HepG2 (cell line): ENCODE measurements at regions not wholly inside any gene's neighbourhood (a gene's known extent, or its start where the extent isn't known, plus 50 kb on each side); places are given as distances from the start of the nearest gene placed in this dataset.
A peak's percentile ranks its signal among the peaks of the same experiment; 100 is the strongest.

Experiments
- ATF7-NPFF ChIP-seq: sonication (generic); formaldehyde crosslinking; IDR thresholded peaks from 2 replicates; pipeline ENCODE4 v1.8.1; 2023; ENCODE audit warnings: mild to moderate bottlenecking, low read depth, missing genetic modification reagents, moderate library complexity
- ETV5 ChIP-seq: IDR thresholded peaks from 2 replicates; pipeline ENCODE4 v1.6.1; 2018; ENCODE audit warnings: missing biosample characterization, missing genetic modification reagents, inconsistent platforms, borderline replicate concordance
- JARID2 ChIP-seq: sonication (generic); formaldehyde crosslinking; IDR thresholded peaks from 2 replicates; pipeline ENCODE4 v1.8.1; 2023; ENCODE audit warnings: missing genetic modification reagents, inconsistent platforms; ENCODE audit not compliant: insufficient replicate concordance
- JUN ChIP-seq: sonication (generic); formaldehyde crosslinking; IDR thresholded peaks from 2 replicates; pipeline ENCODE4 v1.4.0; 2020; ENCODE audit warnings: mild to moderate bottlenecking, missing genetic modification reagents
- JUNB ChIP-seq: sonication (generic); formaldehyde crosslinking; IDR thresholded peaks from 2 replicates; pipeline ENCODE4 v1.8.0; 2022; ENCODE audit warnings: missing genetic modification reagents, mild to moderate bottlenecking, borderline replicate concordance
- KLF16 ChIP-seq, 2 experiments: sonication (generic) in 1 of 2; formaldehyde crosslinking in 1 of 2; IDR thresholded peaks; 2 replicates each; pipeline versions ENCODE4 v1.6.1 to v1.8.0; 2016 to 2023; ENCODE audit warnings: missing genetic modification reagents in 2 of 2, missing compliant biosample characterization in 1 of 2
- MTF2 ChIP-seq: sonication (generic); formaldehyde crosslinking; IDR thresholded peaks from 2 replicates; pipeline ENCODE4 v1.5.0; 2020; ENCODE audit warnings: missing genetic modification reagents, borderline replicate concordance
- NRL ChIP-seq: sonication (generic); formaldehyde crosslinking; IDR thresholded peaks from 2 replicates; pipeline ENCODE4 v1.5.0; 2020; ENCODE audit warnings: missing genetic modification reagents, mild to moderate bottlenecking, moderate library complexity, borderline replicate concordance
- SCMH1 ChIP-seq: sonication (generic); formaldehyde crosslinking; IDR thresholded peaks from 2 replicates; pipeline ENCODE4 v1.9.0; 2021; ENCODE audit warnings: missing genetic modification reagents, mild to moderate bottlenecking, borderline replicate concordance
- SIN3A ChIP-seq: IDR thresholded peaks from 2 replicates; pipeline ENCODE4 v1.6.1; 2011; ENCODE audit warnings: low read depth, mild to moderate bottlenecking, control low read depth, low read length, borderline replicate concordance
- ZBTB1 ChIP-seq: sonication (generic); formaldehyde crosslinking; IDR thresholded peaks from 2 replicates; pipeline ENCODE4 v1.4.0; 2020; ENCODE audit warnings: missing genetic modification reagents, borderline replicate concordance
- ZNF253 ChIP-seq: sonication (generic); formaldehyde crosslinking; IDR thresholded peaks from 2 replicates; pipeline ENCODE4 v1.8.0; 2022; ENCODE audit warnings: mild to moderate bottlenecking, missing genetic modification reagents, borderline replicate concordance
- ZNF615 ChIP-seq: sonication (generic); formaldehyde crosslinking; IDR thresholded peaks from 2 replicates; pipeline ENCODE4 v1.5.0; 2020; ENCODE audit warnings: mild to moderate bottlenecking, missing genetic modification reagents, borderline replicate concordance
- ZNF713 ChIP-seq: sonication (generic); formaldehyde crosslinking; IDR thresholded peaks from 2 replicates; pipeline ENCODE4 v1.4.0; 2020; ENCODE audit warnings: mild to moderate bottlenecking, missing genetic modification reagents
- ZNF776 ChIP-seq: sonication (generic); formaldehyde crosslinking; IDR thresholded peaks from 2 replicates; pipeline ENCODE4 v1.4.0; 2020; ENCODE audit warnings: mild to moderate bottlenecking, missing genetic modification reagents
- ZNF83 ChIP-seq: sonication (generic); formaldehyde crosslinking; IDR thresholded peaks from 2 replicates; pipeline ENCODE4 v1.4.0; 2020; ENCODE audit warnings: missing genetic modification reagents, mild to moderate bottlenecking, borderline replicate concordance
- TF ChIP-seq, protein P1 (sequence below): sonication (generic); formaldehyde crosslinking; IDR thresholded peaks from 2 replicates; pipeline ENCODE4 v1.4.0; 2020; ENCODE audit warnings: missing genetic modification reagents, borderline replicate concordance
- TF ChIP-seq, protein P2 (sequence below): IDR thresholded peaks from 2 replicates; pipeline ENCODE4 v1.6.1; 2016; ENCODE audit warnings: low read depth, missing genetic modification reagents, missing compliant biosample characterization
- TF ChIP-seq, protein P3 (sequence below): sonication (generic); formaldehyde crosslinking; IDR thresholded peaks from 2 replicates; pipeline ENCODE4 v1.5.0; 2020; ENCODE audit warnings: missing genetic modification reagents, mild to moderate bottlenecking, borderline replicate concordance

DNA sequence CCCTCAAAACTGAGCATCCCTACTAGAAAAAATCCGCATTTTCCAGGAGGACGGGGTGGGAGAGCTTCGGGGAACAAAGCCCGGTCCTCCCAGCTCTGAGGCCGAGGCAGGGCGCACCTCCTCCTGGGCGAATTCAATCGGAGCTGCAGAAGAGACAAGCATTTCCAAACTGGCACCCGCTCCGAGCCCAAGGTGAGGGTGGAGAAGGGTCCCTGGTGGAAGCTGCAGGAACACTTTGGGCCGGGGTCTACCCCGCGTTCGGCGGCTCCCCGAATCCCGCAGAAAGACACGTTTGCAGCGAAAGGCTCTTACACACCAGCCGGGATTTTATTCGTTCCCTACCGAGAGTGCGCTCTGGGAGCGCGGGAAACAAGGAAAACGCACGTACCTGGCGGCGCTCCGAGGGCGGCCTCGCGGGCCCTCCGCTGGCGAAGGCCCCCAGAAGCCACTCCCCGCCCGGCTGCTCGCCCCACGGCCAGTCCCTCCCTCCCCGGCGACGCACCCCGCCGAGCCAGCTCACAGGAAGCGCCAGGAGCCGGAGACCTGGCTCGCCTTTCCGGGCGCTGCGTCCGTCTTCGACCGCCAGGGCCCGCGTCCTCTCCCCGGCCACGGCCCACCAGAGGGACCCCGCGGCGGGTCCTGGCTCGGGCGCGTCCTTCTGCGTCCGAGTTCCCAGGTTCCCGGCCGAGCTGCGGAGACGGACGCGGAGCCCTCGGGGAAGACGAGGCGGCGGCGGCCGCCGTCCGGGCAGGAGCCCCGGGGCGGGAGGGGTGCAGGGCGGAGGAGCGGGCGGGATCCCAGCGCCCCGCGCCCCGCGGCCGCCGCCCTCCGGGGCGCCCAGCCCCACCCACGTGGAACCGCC, 49.8 kb upstream of the BAHCC1 start (continued):
- TF ChIP-seq ATF7-NPFF (CRISPR knock-in tag) (peak; percentile 78), ZNF776 (CRISPR knock-in tag) (no peak), ETV5 (peak; percentile 61), ZNF83 (no peak), ZNF253 (CRISPR knock-in tag) (no peak; the same call in 1 of the 2 replicates), JARID2 (peak; percentile 20), NRL (CRISPR knock-in tag) (peak; percentile 55), JUN (CRISPR knock-in tag) (no peak), ZBTB1 (CRISPR knock-in tag) (peak; percentile 72; the same call in 1 of the 2 replicates), ZNF615 (CRISPR knock-in tag) (no peak), SIN3A (peak; percentile 8; the same call in 1 of the 2 replicates), SCMH1 (no peak), ZNF713 (CRISPR knock-in tag) (0 out of 2 replicates have a peak, but pooled peaks have one; percentile 2), MTF2 (CRISPR knock-in tag) (peak; percentile 98), JUNB (peak; percentile 46; the same call in 1 of the 2 replicates), KLF16 (CRISPR knock-in tag; IDR thresholded peaks at IDR 0.05) (0 out of 4 replicates have a peak, but pooled peaks of 1 of the 2 experiments have one; percentile 28)
- TF ChIP-seq, protein P1, sequence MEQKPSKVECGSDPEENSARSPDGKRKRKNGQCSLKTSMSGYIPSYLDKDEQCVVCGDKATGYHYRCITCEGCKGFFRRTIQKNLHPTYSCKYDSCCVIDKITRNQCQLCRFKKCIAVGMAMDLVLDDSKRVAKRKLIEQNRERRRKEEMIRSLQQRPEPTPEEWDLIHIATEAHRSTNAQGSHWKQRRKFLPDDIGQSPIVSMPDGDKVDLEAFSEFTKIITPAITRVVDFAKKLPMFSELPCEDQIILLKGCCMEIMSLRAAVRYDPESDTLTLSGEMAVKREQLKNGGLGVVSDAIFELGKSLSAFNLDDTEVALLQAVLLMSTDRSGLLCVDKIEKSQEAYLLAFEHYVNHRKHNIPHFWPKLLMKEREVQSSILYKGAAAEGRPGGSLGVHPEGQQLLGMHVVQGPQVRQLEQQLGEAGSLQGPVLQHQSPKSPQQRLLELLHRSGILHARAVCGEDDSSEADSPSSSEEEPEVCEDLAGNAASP (CRISPR knock-in tag), result 0 out of 2 replicates have a peak, but pooled peaks have one; percentile 14
- TF ChIP-seq, protein P2, sequence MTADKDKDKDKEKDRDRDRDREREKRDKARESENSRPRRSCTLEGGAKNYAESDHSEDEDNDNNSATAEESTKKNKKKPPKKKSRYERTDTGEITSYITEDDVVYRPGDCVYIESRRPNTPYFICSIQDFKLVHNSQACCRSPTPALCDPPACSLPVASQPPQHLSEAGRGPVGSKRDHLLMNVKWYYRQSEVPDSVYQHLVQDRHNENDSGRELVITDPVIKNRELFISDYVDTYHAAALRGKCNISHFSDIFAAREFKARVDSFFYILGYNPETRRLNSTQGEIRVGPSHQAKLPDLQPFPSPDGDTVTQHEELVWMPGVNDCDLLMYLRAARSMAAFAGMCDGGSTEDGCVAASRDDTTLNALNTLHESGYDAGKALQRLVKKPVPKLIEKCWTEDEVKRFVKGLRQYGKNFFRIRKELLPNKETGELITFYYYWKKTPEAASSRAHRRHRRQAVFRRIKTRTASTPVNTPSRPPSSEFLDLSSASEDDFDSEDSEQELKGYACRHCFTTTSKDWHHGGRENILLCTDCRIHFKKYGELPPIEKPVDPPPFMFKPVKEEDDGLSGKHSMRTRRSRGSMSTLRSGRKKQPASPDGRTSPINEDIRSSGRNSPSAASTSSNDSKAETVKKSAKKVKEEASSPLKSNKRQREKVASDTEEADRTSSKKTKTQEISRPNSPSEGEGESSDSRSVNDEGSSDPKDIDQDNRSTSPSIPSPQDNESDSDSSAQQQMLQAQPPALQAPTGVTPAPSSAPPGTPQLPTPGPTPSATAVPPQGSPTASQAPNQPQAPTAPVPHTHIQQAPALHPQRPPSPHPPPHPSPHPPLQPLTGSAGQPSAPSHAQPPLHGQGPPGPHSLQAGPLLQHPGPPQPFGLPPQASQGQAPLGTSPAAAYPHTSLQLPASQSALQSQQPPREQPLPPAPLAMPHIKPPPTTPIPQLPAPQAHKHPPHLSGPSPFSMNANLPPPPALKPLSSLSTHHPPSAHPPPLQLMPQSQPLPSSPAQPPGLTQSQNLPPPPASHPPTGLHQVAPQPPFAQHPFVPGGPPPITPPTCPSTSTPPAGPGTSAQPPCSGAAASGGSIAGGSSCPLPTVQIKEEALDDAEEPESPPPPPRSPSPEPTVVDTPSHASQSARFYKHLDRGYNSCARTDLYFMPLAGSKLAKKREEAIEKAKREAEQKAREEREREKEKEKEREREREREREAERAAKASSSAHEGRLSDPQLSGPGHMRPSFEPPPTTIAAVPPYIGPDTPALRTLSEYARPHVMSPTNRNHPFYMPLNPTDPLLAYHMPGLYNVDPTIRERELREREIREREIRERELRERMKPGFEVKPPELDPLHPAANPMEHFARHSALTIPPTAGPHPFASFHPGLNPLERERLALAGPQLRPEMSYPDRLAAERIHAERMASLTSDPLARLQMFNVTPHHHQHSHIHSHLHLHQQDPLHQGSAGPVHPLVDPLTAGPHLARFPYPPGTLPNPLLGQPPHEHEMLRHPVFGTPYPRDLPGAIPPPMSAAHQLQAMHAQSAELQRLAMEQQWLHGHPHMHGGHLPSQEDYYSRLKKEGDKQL (CRISPR knock-in tag), result 0 out of 2 replicates have a peak, but pooled peaks have one; percentile 30
- TF ChIP-seq, protein P3, sequence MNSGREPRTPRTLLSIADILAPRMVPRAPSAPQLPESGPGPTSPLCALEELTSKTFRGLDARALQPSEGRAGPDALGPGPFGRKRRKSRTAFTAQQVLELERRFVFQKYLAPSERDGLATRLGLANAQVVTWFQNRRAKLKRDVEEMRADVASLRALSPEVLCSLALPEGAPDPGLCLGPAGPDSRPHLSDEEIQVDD, result no peak; the same call in 1 of the 2 replicates
